Esophagus muscularis mucosa (tissue), 3 donors: ENCODE measurements at regions not wholly inside any gene's neighbourhood (a gene's known extent, or its start where the extent isn't known, plus 50 kb on each side); places are given as distances from the start of the nearest gene placed in this dataset.

Experiments
- EP300 ChIP-seq: sonication (generic); formaldehyde crosslinking; IDR thresholded peaks from one replicate; pipeline ENCODE4 v1.6.1; 2017; ENCODE audit warnings: antibody characterized with exemption
- TF ChIP-seq, protein P1 (sequence below), 3 experiments: fragments of 200-600 bp in 2 of 3; fragments of 450-650 bp in 1 of 3; sonication (generic) in 2 of 3; IDR thresholded peaks; one replicate each; pipeline ENCODE4 v1.5.1; 2017 to 2019; ENCODE audit warnings: antibody characterized with exemption in 3 of 3, mild to moderate bottlenecking in 2 of 3, moderate library complexity in 1 of 3

GRCh38 chr11:96940227-96940626, 550.4 kb downstream of the JRKL start:
- no peak for TF ChIP-seq EP300
- TF ChIP-seq, protein P1, sequence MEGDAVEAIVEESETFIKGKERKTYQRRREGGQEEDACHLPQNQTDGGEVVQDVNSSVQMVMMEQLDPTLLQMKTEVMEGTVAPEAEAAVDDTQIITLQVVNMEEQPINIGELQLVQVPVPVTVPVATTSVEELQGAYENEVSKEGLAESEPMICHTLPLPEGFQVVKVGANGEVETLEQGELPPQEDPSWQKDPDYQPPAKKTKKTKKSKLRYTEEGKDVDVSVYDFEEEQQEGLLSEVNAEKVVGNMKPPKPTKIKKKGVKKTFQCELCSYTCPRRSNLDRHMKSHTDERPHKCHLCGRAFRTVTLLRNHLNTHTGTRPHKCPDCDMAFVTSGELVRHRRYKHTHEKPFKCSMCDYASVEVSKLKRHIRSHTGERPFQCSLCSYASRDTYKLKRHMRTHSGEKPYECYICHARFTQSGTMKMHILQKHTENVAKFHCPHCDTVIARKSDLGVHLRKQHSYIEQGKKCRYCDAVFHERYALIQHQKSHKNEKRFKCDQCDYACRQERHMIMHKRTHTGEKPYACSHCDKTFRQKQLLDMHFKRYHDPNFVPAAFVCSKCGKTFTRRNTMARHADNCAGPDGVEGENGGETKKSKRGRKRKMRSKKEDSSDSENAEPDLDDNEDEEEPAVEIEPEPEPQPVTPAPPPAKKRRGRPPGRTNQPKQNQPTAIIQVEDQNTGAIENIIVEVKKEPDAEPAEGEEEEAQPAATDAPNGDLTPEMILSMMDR (IDR thresholded peaks at IDR 0.05), result no peak
